IPS-18a (cell line): ENCODE measurements at regions not wholly inside any gene's neighbourhood (a gene's known extent, or its start where the extent isn't known, plus 50 kb on each side); places are given as distances from the start of the nearest gene placed in this dataset.

Source experiments
- H3K27ac ChIP-seq: one replicate; pipeline ENCODE4 v1.5.1; 2013; ENCODE audit warnings: low read length
- H3K27me3 ChIP-seq: one replicate; pipeline ENCODE4 v1.6.1; 2013; ENCODE audit warnings: mild to moderate bottlenecking, low read length; ENCODE audit not compliant: control insufficient read depth, insufficient read depth
- H3K36me3 ChIP-seq: one replicate; pipeline ENCODE4 v1.6.1; 2013; ENCODE audit warnings: low read depth, low read length; ENCODE audit not compliant: control insufficient read depth
- H3K4me1 ChIP-seq: one replicate; pipeline ENCODE4 v1.6.1; 2013; ENCODE audit warnings: low read depth, low read length; ENCODE audit not compliant: control insufficient read depth
- H3K4me3 ChIP-seq: one replicate; pipeline ENCODE4 v1.5.1; 2013; ENCODE audit warnings: low read length
- H3K9ac ChIP-seq: one replicate; pipeline ENCODE4 v1.6.1; 2013; ENCODE audit warnings: mild to moderate bottlenecking, low read length, moderate library complexity
- H3K9me3 ChIP-seq: one replicate; pipeline ENCODE4 v1.6.1; 2013; ENCODE audit warnings: low read depth, low read length; ENCODE audit not compliant: control insufficient read depth

DNA sequence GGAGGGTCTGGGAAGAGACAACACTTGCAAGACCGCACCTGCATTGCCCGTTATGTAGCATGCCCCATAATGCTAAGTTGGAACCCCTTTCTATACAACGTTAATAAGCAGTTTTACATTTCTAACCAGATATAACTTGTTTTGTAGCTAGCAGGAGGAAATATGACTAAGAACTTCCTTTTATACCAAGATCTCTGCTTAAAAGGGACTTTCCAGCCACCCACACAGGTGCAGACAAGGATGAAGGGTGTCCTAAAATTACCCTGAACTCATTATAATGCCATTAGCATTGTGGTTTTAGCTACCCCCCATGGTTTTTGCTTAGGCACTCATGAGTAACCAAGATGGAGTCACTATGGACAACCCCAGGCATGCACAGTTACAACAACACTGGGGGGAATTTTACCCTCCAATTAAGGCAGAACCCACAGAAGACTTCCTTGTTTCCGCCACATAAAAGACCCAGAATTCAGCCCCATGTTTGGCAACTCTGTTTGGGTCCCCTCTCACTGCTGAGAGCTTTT lies 362.8 kb downstream of the CBLN2 start:
- Histone ChIP-seq H3K9me3 (peaks cover 26% of the 10 kb centered on the region), H3K4me3 (no peak overlapping the region), H3K9ac (no peak overlapping the region)

DNA sequence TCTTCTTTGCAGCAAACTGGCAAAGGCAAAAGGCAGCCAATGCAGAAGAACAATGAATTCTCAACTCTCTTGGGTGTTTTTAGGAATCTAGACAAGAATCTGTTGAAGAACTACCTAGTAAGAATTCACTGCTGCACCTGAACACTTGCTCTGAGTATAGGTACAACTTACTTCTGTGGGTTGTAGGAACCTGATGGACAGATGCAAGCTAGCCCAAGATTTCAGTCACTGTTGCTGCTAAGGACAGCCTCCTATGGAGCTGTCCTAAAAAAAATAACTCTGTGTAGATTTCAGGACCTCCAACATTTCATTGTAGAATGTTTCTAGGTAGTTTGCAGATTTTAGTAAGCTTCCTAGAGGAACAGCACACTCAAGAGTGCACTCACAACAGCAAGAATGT lies 363.5 kb downstream of the CBLN2 start:
- Histone ChIP-seq H3K9me3 (peaks cover 24% of the 10 kb centered on the region), H3K36me3 (no peaks in the 10 kb centered on the region), H3K9ac (no peak overlapping the region), H3K4me3 (no peak overlapping the region), H3K27me3 (no peaks in the 10 kb centered on the region), H3K27ac (no peak overlapping the region), H3K4me1 (no peaks in the 10 kb centered on the region)

More for the DNA sequence above, 362.8 kb downstream of the CBLN2 start:
- Histone ChIP-seq H3K4me1 (no peaks in the 10 kb centered on the region), H3K27me3 (no peaks in the 10 kb centered on the region), H3K27ac (no peak overlapping the region), H3K36me3 (no peaks in the 10 kb centered on the region)

DNA sequence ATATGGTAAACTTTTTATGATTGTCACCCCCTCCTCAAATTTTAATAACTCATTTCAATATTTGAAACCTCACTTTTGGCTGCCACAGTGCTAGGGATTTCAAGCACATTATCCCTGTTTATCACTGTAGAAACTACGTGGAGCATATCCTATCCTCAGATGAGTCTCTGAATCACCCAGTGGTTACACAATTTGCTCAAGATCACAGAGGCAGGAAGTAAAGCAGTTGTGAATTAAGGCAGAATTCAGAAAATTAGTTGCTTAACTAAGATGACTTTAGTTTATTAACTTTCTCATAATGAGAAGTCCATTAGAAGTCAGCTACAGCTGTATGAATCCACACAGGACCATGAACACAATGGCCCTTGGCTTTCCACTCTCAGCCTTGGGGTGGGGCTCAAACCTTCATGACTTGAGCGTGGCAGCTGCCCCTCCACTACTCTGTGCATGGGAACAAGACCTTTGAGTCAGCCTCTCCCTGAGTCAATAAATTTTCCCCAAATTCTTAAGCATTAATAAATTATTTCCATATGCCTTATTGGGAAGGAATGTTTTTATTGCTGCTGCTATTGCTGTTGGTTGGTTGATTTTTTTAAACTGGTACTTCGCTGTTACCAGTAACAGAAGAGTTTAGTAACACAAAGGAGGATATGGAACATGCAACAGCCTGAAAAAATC lies 369.0 kb downstream of the CBLN2 start:
- no peaks in the 10 kb centered on the region for H3K36me3 ChIP-seq
- peaks cover 21% of the 10 kb centered on the region for H3K9me3 ChIP-seq
- no peak overlapping the region for H3K27ac ChIP-seq
- no peak overlapping the region for H3K4me3 ChIP-seq
- H3K9ac ChIP-seq, result no peak overlapping the region
- no peaks in the 10 kb centered on the region for H3K4me1 ChIP-seq
- no peaks in the 10 kb centered on the region for H3K27me3 ChIP-seq

DNA sequence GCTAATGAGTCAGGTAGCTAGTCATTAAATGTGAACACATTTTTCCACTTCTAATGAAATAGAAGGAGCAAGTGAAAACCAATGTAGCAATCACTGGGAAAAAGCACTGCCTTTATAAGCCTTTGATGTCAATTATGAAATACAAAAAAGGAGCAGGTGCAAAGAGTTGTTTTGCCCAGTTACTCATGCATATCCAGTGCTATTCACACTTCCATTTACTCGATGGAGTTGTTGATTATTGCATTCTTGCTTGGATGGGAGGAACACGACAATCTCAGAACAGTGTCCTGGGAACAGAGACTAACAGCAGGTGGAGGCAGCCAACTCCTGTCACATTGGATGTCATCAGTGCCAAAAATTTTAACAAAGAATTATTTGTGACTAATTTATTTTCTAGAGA lies 372.5 kb downstream of the CBLN2 start:
- Histone ChIP-seq H3K4me1 (no peaks in the 10 kb centered on the region), H3K27ac (no peak overlapping the region), H3K27me3 (no peaks in the 10 kb centered on the region), H3K9ac (no peak overlapping the region), H3K9me3 (peaks cover 19% of the 10 kb centered on the region), H3K4me3 (no peak overlapping the region), H3K36me3 (no peaks in the 10 kb centered on the region)

- Histone ChIP-seq H3K27ac (no peak overlapping the region), H3K9ac (no peak overlapping the region), H3K9me3 (peaks cover 12% of the 10 kb centered on the region), H3K36me3 (no peaks in the 10 kb centered on the region), H3K27me3 (no peaks in the 10 kb centered on the region), H3K4me3 (no peak overlapping the region), H3K4me1 (no peaks in the 10 kb centered on the region)
Observed at GRCh38 chr18:72161691-72162090, 382.5 kb downstream of the CBLN2 start.

DNA sequence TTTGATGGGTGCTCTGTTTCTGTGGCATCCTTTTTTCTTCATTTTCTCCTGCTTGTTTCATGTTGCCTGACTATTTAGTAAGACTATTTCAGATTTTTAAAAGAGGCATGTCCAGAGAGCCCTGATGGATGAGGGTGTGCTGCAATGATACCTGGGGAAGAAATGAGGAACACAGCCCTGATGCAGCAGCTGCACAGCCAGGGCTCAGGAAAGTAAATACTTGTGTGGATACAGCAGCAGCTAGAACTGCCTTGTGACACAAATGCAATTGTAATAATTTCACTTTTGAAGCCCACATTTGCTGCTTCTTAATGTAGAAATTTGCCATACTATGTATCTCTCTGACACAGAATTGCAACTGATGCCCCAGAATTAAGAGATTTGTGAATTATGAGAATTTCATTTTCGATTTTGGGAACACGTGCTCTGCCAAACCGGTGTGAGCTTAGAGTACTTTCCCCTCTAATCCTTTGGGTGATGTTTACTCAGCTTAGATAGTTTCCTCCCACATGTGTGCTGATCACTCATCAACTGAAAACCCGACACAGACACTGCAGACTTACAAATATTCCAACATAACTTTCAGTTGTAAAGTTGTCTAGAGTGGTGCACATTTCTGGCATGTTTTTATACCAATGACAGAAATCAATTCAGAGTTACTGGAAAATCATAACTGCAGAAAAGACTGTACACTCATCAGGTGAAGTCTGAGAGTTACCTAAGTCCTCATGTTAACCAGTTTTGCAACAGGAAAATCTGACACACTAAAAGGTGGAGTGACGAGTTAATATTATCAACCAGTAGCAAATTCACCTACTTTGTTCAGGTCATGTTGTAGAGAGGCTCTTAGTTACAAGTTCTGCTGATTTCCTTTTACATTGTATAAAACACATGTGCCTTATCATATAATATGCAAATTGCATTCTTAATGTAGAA lies 383.4 kb downstream of the CBLN2 start:
- no peak overlapping the region for H3K4me3 ChIP-seq
- no peak overlapping the region for H3K9ac ChIP-seq
- no peak overlapping the region for H3K27ac ChIP-seq
- no peaks in the 10 kb centered on the region for H3K4me1 ChIP-seq
- no peaks in the 10 kb centered on the region for H3K27me3 ChIP-seq
- H3K36me3 ChIP-seq, result no peaks in the 10 kb centered on the region
- H3K9me3 ChIP-seq, result peaks cover 7% of the 10 kb centered on the region

- Histone ChIP-seq H3K36me3 (no peaks in the 10 kb centered on the region), H3K9ac (no peak overlapping the region), H3K27ac (no peak overlapping the region), H3K27me3 (no peaks in the 10 kb centered on the region), H3K4me3 (no peak overlapping the region), H3K4me1 (no peaks in the 10 kb centered on the region), H3K9me3 (peaks cover 20% of the 10 kb centered on the region)
Observed at GRCh38 chr18:72155327-72155726, 388.8 kb downstream of the CBLN2 start.

GRCh38 chr18:72154926-72155325 lies 389.2 kb downstream of the CBLN2 start:
- no peaks in the 10 kb centered on the region for H3K36me3 ChIP-seq
- H3K27ac ChIP-seq, result no peak overlapping the region
- no peak overlapping the region for H3K9ac ChIP-seq
- peaks cover 20% of the 10 kb centered on the region for H3K9me3 ChIP-seq
- H3K4me1 ChIP-seq, result no peaks in the 10 kb centered on the region
- no peak overlapping the region for H3K4me3 ChIP-seq
- no peaks in the 10 kb centered on the region for H3K27me3 ChIP-seq

DNA sequence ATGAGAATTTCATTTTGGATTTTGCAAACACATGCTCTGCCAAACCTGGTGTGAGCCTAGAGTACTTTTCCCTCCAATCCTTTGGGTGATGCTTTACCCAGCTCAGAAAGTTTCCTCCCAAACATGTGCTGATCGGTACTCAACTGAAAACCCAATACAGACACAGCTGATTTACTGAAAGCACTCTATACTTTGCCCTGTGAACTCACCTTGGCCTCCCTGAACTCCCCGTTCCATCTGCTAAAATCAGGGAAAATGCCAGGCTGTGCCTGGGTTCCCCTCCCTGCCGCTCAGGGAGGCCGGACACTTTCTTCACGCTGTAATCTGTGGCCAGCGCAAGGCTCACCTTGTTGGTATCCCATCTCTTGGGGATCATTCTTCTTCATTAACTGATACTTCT lies 391.2 kb downstream of the CBLN2 start:
- no peak overlapping the region for H3K4me3 ChIP-seq
- H3K9ac ChIP-seq, result no peak overlapping the region
- no peaks in the 10 kb centered on the region for H3K4me1 ChIP-seq
- H3K9me3 ChIP-seq, result peaks cover 16% of the 10 kb centered on the region
- no peak overlapping the region for H3K27ac ChIP-seq
- H3K36me3 ChIP-seq, result no peaks in the 10 kb centered on the region
- no peaks in the 10 kb centered on the region for H3K27me3 ChIP-seq

GRCh38 chr18:72147830-72148229 lies 396.3 kb downstream of the CBLN2 start:
- H3K27ac ChIP-seq, result no peak overlapping the region
- H3K4me1 ChIP-seq, result no peaks in the 10 kb centered on the region
- H3K36me3 ChIP-seq, result no peaks in the 10 kb centered on the region
- no peaks in the 10 kb centered on the region for H3K27me3 ChIP-seq
- no peak overlapping the region for H3K4me3 ChIP-seq
- H3K9me3 ChIP-seq, result peaks cover 13% of the 10 kb centered on the region
- H3K9ac ChIP-seq, result no peak overlapping the region

GRCh38 chr18:72140007-72140406 lies 404.1 kb downstream of the CBLN2 start:
- Histone ChIP-seq H3K4me3 (no peak overlapping the region), H3K4me1 (no peaks in the 10 kb centered on the region)

More at GRCh38 chr18:72140007-72140406, 404.1 kb downstream of the CBLN2 start:
- no peak overlapping the region for H3K27ac ChIP-seq
- H3K36me3 ChIP-seq, result no peaks in the 10 kb centered on the region
- no peak overlapping the region for H3K9ac ChIP-seq
- no peaks in the 10 kb centered on the region for H3K27me3 ChIP-seq
- H3K9me3 ChIP-seq, result peaks cover 18% of the 10 kb centered on the region
